ENCODE measurements at regions not wholly inside any gene's neighbourhood (a gene's known extent, or its start where the extent isn't known, plus 50 kb on each side); places are given as distances from the start of the nearest gene placed in this dataset.
A peak's percentile ranks its signal among the peaks of the same experiment; 100 is the strongest.

GRCh38 chr4:45358573-45359506, 632.5 kb upstream of the GNPDA2 start:
- no peak for DNase-seq (ENCODE audit: low read depth)

GRCh38 chr4:45353161-45353560, 626.8 kb upstream of the GNPDA2 start:
- DNase-seq (ENCODE audit: low read depth), result no peak

- DNase-seq (ENCODE audit: low read depth), result peak; percentile 13
Observed at GRCh38 chr4:45350438-45350837, 624.1 kb upstream of the GNPDA2 start.

GRCh38 chr4:45349859-45350258, 623.5 kb upstream of the GNPDA2 start:
- DNase-seq (ENCODE audit: low read depth), result no peak

- no peak for DNase-seq (ENCODE audit: low read depth)
Observed at GRCh38 chr4:45346816-45347435, 620.6 kb upstream of the GNPDA2 start.

GRCh38 chr4:45345558-45345957, 619.2 kb upstream of the GNPDA2 start:
- DNase-seq (ENCODE audit: low read depth), result no peak

GRCh38 chr4:45331802-45332201, 605.4 kb upstream of the GNPDA2 start:
- no peak for DNase-seq (ENCODE audit: low read depth)

- DNase-seq (ENCODE audit: low read depth), result no peak
Observed at GRCh38 chr4:45327544-45327943, 601.2 kb upstream of the GNPDA2 start.

GRCh38 chr4:45324455-45325417, 598.4 kb upstream of the GNPDA2 start:
- DNase-seq (ENCODE audit: low read depth), result no peak

GRCh38 chr4:45323453-45324058, 597.2 kb upstream of the GNPDA2 start:
- no peak for DNase-seq (ENCODE audit: low read depth)

- DNase-seq (ENCODE audit: low read depth), result no peak
Observed at GRCh38 chr4:45317739-45318138, 591.4 kb upstream of the GNPDA2 start.

- no peak for DNase-seq (ENCODE audit: low read depth)
Observed at GRCh38 chr4:45317276-45317675, 590.9 kb upstream of the GNPDA2 start.

- DNase-seq (ENCODE audit: low read depth), result no peak
Observed at GRCh38 chr4:45316257-45316656, 589.9 kb upstream of the GNPDA2 start.

- DNase-seq (ENCODE audit: low read depth), result no peak
Observed at GRCh38 chr4:45302828-45303227, 576.5 kb upstream of the GNPDA2 start.

- no peak for DNase-seq (ENCODE audit: low read depth)
Observed at GRCh38 chr4:45294464-45294863, 568.1 kb upstream of the GNPDA2 start.

GRCh38 chr4:45293335-45293734, 567.0 kb upstream of the GNPDA2 start:
- no peak for DNase-seq (ENCODE audit: low read depth)

- no peak for DNase-seq (ENCODE audit: low read depth)
Observed at GRCh38 chr4:45292844-45293243, 566.5 kb upstream of the GNPDA2 start.

GRCh38 chr4:45284400-45285085, 558.2 kb upstream of the GNPDA2 start:
- no peak for DNase-seq (ENCODE audit: low read depth)

GRCh38 chr4:45283352-45283751, 557.0 kb upstream of the GNPDA2 start:
- DNase-seq (ENCODE audit: low read depth), result no peak

- DNase-seq (ENCODE audit: low read depth), result no peak
Observed at GRCh38 chr4:45280121-45280520, 553.8 kb upstream of the GNPDA2 start.

GRCh38 chr4:45275862-45276261, 549.5 kb upstream of the GNPDA2 start:
- no peak for DNase-seq (ENCODE audit: low read depth)
